ENCODE measurements at regions not wholly inside any gene's neighbourhood (a gene's known extent, or its start where the extent isn't known, plus 50 kb on each side); places are given as distances from the start of the nearest gene placed in this dataset.

DNA sequence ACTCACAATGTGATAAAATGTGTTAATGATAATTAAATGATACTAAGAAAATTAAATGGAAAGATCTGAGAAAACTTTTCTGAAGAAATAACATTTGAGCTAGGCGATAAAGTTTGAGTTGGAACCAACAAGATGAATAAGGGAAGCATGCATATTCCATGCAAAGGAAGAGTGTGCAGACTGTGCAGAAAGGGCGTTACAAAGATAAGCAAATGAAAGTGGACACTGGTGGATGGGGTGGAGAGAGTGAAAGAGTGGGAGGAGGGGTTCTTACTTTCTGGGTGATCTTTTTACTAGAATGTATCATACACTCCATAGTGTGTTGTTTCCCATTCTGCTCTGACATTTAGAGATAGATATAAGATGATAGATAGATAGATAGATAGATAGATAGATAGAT, 138.7 kb downstream of the HTR1A start:
- no peak overlapping the region for H3K27ac Mint-ChIP-seq (ENCODE audit: unreplicated experiment)
- no peak overlapping the region for H3K4me3 Mint-ChIP-seq (ENCODE audit: low read depth, unreplicated experiment)
- TF ChIP-seq, protein P1, sequence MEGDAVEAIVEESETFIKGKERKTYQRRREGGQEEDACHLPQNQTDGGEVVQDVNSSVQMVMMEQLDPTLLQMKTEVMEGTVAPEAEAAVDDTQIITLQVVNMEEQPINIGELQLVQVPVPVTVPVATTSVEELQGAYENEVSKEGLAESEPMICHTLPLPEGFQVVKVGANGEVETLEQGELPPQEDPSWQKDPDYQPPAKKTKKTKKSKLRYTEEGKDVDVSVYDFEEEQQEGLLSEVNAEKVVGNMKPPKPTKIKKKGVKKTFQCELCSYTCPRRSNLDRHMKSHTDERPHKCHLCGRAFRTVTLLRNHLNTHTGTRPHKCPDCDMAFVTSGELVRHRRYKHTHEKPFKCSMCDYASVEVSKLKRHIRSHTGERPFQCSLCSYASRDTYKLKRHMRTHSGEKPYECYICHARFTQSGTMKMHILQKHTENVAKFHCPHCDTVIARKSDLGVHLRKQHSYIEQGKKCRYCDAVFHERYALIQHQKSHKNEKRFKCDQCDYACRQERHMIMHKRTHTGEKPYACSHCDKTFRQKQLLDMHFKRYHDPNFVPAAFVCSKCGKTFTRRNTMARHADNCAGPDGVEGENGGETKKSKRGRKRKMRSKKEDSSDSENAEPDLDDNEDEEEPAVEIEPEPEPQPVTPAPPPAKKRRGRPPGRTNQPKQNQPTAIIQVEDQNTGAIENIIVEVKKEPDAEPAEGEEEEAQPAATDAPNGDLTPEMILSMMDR (IDR thresholded peaks at IDR 0.05; ENCODE audit: unreplicated experiment): no peak
- no peaks in the 10 kb centered on the region for H3K27me3 Mint-ChIP-seq (ENCODE audit: unreplicated experiment)
- peaks cover 6% of the 10 kb centered on the region for H3K9me3 Mint-ChIP-seq (ENCODE audit: low read depth, unreplicated experiment)
- H3K36me3 Mint-ChIP-seq (ENCODE audit: insufficient read depth, unreplicated experiment): no peaks in the 10 kb centered on the region
- intact Hi-C loops (cut with micrococcal nuclease; ENCODE audit: unreplicated experiment): loop anchor here (5.0 kb wide), 1 partner anchor 421 kb away; no protein-coding TSS in a partner anchor
- BruUV-seq (replicated peaks): no TSS peak
- H3K4me1 Mint-ChIP-seq (ENCODE audit: low read depth, unreplicated experiment): no peaks in the 10 kb centered on the region
- no peak for DNase-seq
- CTCF ChIA-PET: no interaction called here

DNA sequence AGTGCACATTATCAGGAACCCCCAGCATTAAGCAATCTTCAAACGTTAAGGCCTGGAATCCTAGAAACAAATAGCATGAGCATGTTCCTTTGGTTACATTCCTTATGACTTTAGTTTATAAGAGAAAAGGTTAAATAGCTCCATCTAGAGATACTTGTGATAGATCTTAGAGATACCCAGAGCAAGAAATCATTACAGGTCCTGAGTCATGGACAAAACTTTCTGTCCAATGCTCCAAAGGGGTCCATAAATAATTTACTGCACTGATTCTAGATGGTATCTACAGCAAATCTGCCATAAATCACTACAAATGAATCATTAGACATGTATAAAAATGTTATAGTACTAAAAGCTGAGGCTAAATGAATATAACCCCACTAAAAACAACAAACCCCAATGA, 139.6 kb downstream of the HTR1A start:
- Mint-ChIP-seq H3K36me3 (ENCODE audit: insufficient read depth, unreplicated experiment) (no peaks in the 10 kb centered on the region), H3K9me3 (ENCODE audit: low read depth, unreplicated experiment) (peaks cover 4% of the 10 kb centered on the region), H3K4me3 (ENCODE audit: low read depth, unreplicated experiment) (no peak overlapping the region), H3K27ac (ENCODE audit: unreplicated experiment) (no peak overlapping the region), H3K4me1 (ENCODE audit: low read depth, unreplicated experiment) (no peaks in the 10 kb centered on the region), H3K27me3 (ENCODE audit: unreplicated experiment) (no peaks in the 10 kb centered on the region)
- BruUV-seq (replicated peaks): no TSS peak
- intact Hi-C loops (cut with micrococcal nuclease; ENCODE audit: unreplicated experiment): loop anchor here (5.0 kb wide), 1 partner anchor 420 kb away; no protein-coding TSS in a partner anchor
- DNase-seq: no peak
- TF ChIP-seq, protein P1 (IDR thresholded peaks at IDR 0.05; ENCODE audit: unreplicated experiment): no peak
- CTCF ChIA-PET: no interaction called here

DNA sequence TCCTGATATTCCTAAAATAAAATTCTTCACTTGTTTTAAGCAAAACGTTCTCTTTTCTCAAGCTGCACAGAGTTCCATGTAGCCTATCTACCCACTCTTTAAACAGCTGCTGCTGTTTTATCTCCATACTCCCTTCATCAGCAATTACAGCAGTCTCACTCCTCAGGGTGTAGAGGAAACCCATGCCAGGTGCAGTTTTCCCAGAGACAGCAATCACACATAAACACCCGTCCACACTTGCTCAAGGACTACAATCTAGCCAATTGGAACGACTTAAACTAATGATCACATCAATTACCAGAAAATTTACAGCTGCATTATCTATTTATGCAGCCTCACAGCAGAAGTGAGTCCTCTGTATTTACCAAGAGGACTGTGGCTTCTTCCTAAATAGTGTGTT, 141.7 kb downstream of the HTR1A start:
- H3K36me3 Mint-ChIP-seq (ENCODE audit: insufficient read depth, unreplicated experiment): no peaks in the 10 kb centered on the region
- H3K27ac Mint-ChIP-seq (ENCODE audit: unreplicated experiment): no peak overlapping the region
- TF ChIP-seq, protein P1 (IDR thresholded peaks at IDR 0.05; ENCODE audit: unreplicated experiment): no peak
- no peak overlapping the region for H3K4me3 Mint-ChIP-seq (ENCODE audit: low read depth, unreplicated experiment)
- no peaks in the 10 kb centered on the region for H3K27me3 Mint-ChIP-seq (ENCODE audit: unreplicated experiment)
- BruUV-seq (replicated peaks): no TSS peak
- DNase-seq: no peak
- no peaks in the 10 kb centered on the region for H3K9me3 Mint-ChIP-seq (ENCODE audit: low read depth, unreplicated experiment)
- intact Hi-C loops (cut with micrococcal nuclease; ENCODE audit: unreplicated experiment): loop anchor here (5.0 kb wide), 1 partner anchor 418 kb away; no protein-coding TSS in a partner anchor
- H3K4me1 Mint-ChIP-seq (ENCODE audit: low read depth, unreplicated experiment): no peaks in the 10 kb centered on the region
- CTCF ChIA-PET: no interaction called here

DNA sequence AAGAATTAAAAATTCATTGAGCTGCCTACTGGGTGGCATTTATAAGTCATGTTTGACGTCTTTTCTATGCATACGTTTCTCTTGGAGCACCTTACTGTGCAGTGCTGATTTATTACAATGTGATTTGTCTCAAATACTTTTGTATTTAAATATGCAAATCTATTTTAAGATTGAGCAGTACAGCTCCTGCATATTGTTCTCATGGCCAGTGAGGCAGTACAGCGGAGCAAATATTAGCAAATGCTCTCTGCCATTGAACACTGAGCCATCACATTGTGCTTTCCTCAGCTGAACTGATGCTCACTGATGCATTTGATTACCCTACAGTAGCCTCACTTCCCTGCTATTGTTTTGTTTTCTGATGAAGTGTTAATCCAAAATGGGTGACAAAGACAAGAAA, 149.6 kb downstream of the HTR1A start:
- CTCF ChIA-PET: no interaction called here
- DNase-seq: no peak
- TF ChIP-seq, protein P1 (IDR thresholded peaks at IDR 0.05; ENCODE audit: unreplicated experiment): no peak
- BruUV-seq (replicated peaks): no TSS peak
- Mint-ChIP-seq H3K9me3 (ENCODE audit: low read depth, unreplicated experiment) (peaks cover 10% of the 10 kb centered on the region), H3K36me3 (ENCODE audit: insufficient read depth, unreplicated experiment) (no peaks in the 10 kb centered on the region), H3K4me3 (ENCODE audit: low read depth, unreplicated experiment) (no peak overlapping the region), H3K27ac (ENCODE audit: unreplicated experiment) (no peak overlapping the region), H3K4me1 (ENCODE audit: low read depth, unreplicated experiment) (no peaks in the 10 kb centered on the region), H3K27me3 (ENCODE audit: unreplicated experiment) (no peaks in the 10 kb centered on the region)
- intact Hi-C loops (cut with micrococcal nuclease; ENCODE audit: unreplicated experiment): no loop called here

Data from Calu3 (cell line).